ENCODE measurements at regions not wholly inside any gene's neighbourhood (a gene's known extent, or its start where the extent isn't known, plus 50 kb on each side); places are given as distances from the start of the nearest gene placed in this dataset.

GRCh38 chr14:97268097-97268496 lies 470.9 kb downstream of the VRK1 start:
- TF ChIP-seq YY1 (IDR thresholded peaks at IDR 0.05; ENCODE audit: insufficient read depth, insufficient read length) (no peak), ZNF274 (IDR thresholded peaks at IDR 0.05; ENCODE audit: low read depth, low read length) (no peak), SUZ12 (IDR thresholded peaks at IDR 0.05; ENCODE audit: extremely low read depth, insufficient read depth, insufficient read length) (no peak)
- H3K27me3 ChIP-seq (ENCODE audit: insufficient read depth, insufficient read length) = no peaks in the 10 kb centered on the region
- no peaks in the 10 kb centered on the region for H3K9me3 ChIP-seq (ENCODE audit: insufficient read depth, low read length)
- H3K36me3 ChIP-seq (ENCODE audit: insufficient read depth, insufficient read length, low read length) = no peaks in the 10 kb centered on the region
- H3K4me1 ChIP-seq (ENCODE audit: insufficient read depth, insufficient read length) = no peaks in the 10 kb centered on the region
- H3K9ac ChIP-seq (ENCODE audit: insufficient read length, low read depth) = no peak overlapping the region
- no peak for DNase-seq (ENCODE audit: low read depth, low spot score)
- H3K4me3 ChIP-seq (ENCODE audit: insufficient read length, low read depth) = no peak overlapping the region

DNA sequence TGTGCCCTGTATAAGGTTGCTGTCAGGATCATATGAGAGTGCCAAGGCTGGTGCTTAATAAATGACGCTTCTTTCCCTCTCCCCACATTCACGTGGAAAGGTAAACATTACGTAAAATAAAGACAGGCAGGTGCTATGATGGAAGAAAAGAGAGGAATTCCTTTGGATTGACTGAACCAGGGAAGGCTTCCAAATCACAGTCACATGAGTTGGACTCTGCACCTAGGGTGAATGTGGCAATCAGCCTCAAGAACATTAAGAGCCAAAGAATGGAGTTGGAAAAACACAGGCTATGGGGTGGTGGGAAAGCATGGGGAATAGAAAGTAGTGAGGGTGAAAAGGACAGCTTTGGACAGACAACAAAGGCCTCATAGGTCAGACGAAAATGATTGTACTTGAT lies 473.1 kb downstream of the VRK1 start:
- no peaks in the 10 kb centered on the region for H3K4me1 ChIP-seq (ENCODE audit: insufficient read depth, insufficient read length)
- H3K9me3 ChIP-seq (ENCODE audit: insufficient read depth, low read length) = no peaks in the 10 kb centered on the region
- no peak overlapping the region for H3K4me3 ChIP-seq (ENCODE audit: insufficient read length, low read depth)
- H3K36me3 ChIP-seq (ENCODE audit: insufficient read depth, insufficient read length, low read length) = no peaks in the 10 kb centered on the region
- no peak for TF ChIP-seq YY1 (IDR thresholded peaks at IDR 0.05; ENCODE audit: insufficient read depth, insufficient read length)
- TF ChIP-seq ZNF274 (IDR thresholded peaks at IDR 0.05; ENCODE audit: low read depth, low read length) = no peak
- no peak for TF ChIP-seq SUZ12 (IDR thresholded peaks at IDR 0.05; ENCODE audit: extremely low read depth, insufficient read depth, insufficient read length)
- H3K27me3 ChIP-seq (ENCODE audit: insufficient read depth, insufficient read length) = no peaks in the 10 kb centered on the region
- no peak for DNase-seq (ENCODE audit: low read depth, low spot score)
- H3K9ac ChIP-seq (ENCODE audit: insufficient read length, low read depth) = no peak overlapping the region

- Histone ChIP-seq H3K36me3 (ENCODE audit: insufficient read depth, insufficient read length, low read length) (no peaks in the 10 kb centered on the region), H3K4me3 (ENCODE audit: insufficient read length, low read depth) (no peak overlapping the region), H3K9ac (ENCODE audit: insufficient read length, low read depth) (no peak overlapping the region), H3K4me1 (ENCODE audit: insufficient read depth, insufficient read length) (no peaks in the 10 kb centered on the region), H3K27me3 (ENCODE audit: insufficient read depth, insufficient read length) (no peaks in the 10 kb centered on the region), H3K9me3 (ENCODE audit: insufficient read depth, low read length) (no peaks in the 10 kb centered on the region)
- TF ChIP-seq SUZ12 (IDR thresholded peaks at IDR 0.05; ENCODE audit: extremely low read depth, insufficient read depth, insufficient read length) (no peak), YY1 (IDR thresholded peaks at IDR 0.05; ENCODE audit: insufficient read depth, insufficient read length) (no peak), ZNF274 (IDR thresholded peaks at IDR 0.05; ENCODE audit: low read depth, low read length) (no peak)
- no peak for DNase-seq (ENCODE audit: low read depth, low spot score)
Measured at GRCh38 chr14:97271451-97271960, 474.3 kb downstream of the VRK1 start.

DNA sequence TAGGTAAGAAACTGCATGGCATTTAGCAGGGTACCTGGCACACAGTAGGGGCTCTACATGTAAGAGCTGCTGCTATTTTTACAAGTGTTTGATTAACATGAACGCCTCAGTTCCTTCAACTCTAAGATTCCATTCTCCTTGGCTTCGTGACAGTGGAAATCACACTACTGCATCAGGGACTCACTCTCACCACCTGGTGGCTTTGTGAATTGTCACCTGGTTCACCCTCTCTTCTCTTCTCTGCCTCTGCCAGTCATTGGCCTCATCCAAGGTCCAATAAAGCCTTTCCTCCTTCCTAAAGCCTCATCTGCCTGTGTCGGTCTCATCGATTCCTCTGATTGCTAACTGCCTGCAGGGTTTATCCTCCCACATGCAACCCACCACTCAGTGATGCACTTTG lies 476.4 kb downstream of the VRK1 start:
- H3K4me1 ChIP-seq (ENCODE audit: insufficient read depth, insufficient read length) = no peaks in the 10 kb centered on the region
- no peak overlapping the region for H3K9ac ChIP-seq (ENCODE audit: insufficient read length, low read depth)
- no peaks in the 10 kb centered on the region for H3K36me3 ChIP-seq (ENCODE audit: insufficient read depth, insufficient read length, low read length)
- no peaks in the 10 kb centered on the region for H3K27me3 ChIP-seq (ENCODE audit: insufficient read depth, insufficient read length)
- TF ChIP-seq SUZ12 (IDR thresholded peaks at IDR 0.05; ENCODE audit: extremely low read depth, insufficient read depth, insufficient read length) = no peak
- no peaks in the 10 kb centered on the region for H3K9me3 ChIP-seq (ENCODE audit: insufficient read depth, low read length)
- no peak for DNase-seq (ENCODE audit: low read depth, low spot score)
- H3K4me3 ChIP-seq (ENCODE audit: insufficient read length, low read depth) = no peak overlapping the region

GRCh38 chr14:97274626-97275025 lies 477.4 kb downstream of the VRK1 start:
- Histone ChIP-seq H3K9ac (ENCODE audit: insufficient read length, low read depth) (no peak overlapping the region), H3K4me3 (ENCODE audit: insufficient read length, low read depth) (no peak overlapping the region), H3K9me3 (ENCODE audit: insufficient read depth, low read length) (no peaks in the 10 kb centered on the region), H3K36me3 (ENCODE audit: insufficient read depth, insufficient read length, low read length) (no peaks in the 10 kb centered on the region), H3K4me1 (ENCODE audit: insufficient read depth, insufficient read length) (no peaks in the 10 kb centered on the region), H3K27me3 (ENCODE audit: insufficient read depth, insufficient read length) (no peaks in the 10 kb centered on the region)
- no peak for DNase-seq (ENCODE audit: low read depth, low spot score)
- TF ChIP-seq SUZ12 (IDR thresholded peaks at IDR 0.05; ENCODE audit: extremely low read depth, insufficient read depth, insufficient read length) = no peak
- TF ChIP-seq YY1 (IDR thresholded peaks at IDR 0.05; ENCODE audit: insufficient read depth, insufficient read length) = no peak

- Histone ChIP-seq H3K36me3 (ENCODE audit: insufficient read depth, insufficient read length, low read length) (no peaks in the 10 kb centered on the region), H3K27me3 (ENCODE audit: insufficient read depth, insufficient read length) (no peaks in the 10 kb centered on the region), H3K9me3 (ENCODE audit: insufficient read depth, low read length) (no peaks in the 10 kb centered on the region), H3K4me1 (ENCODE audit: insufficient read depth, insufficient read length) (no peaks in the 10 kb centered on the region), H3K9ac (ENCODE audit: insufficient read length, low read depth) (no peak overlapping the region), H3K4me3 (ENCODE audit: insufficient read length, low read depth) (no peak overlapping the region)
- DNase-seq (ENCODE audit: low read depth, low spot score) = no peak
- TF ChIP-seq YY1 (IDR thresholded peaks at IDR 0.05; ENCODE audit: insufficient read depth, insufficient read length) (no peak), ZNF274 (IDR thresholded peaks at IDR 0.05; ENCODE audit: low read depth, low read length) (no peak), SUZ12 (IDR thresholded peaks at IDR 0.05; ENCODE audit: extremely low read depth, insufficient read depth, insufficient read length) (no peak)
Measured at GRCh38 chr14:97275276-97275675, 478.1 kb downstream of the VRK1 start.

DNA sequence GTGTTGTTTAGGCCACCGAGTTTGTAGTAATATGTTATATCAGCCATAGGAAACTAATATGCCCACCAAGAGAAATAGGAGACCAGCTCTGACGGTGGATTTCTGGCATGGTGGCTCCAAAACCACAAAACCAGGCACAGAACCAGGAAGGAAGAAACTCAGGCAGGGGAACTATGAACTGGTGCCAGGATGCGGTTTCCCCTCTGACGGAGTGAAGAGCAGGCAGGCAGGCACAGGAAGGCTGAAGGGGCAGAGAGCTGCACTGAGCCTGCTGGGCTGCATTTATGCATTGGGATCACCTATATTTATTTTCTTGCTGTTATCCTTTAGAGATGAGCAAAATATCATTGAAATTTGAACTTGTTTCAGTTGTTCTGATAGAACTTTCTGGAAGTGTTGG lies 479.4 kb downstream of the VRK1 start:
- Histone ChIP-seq H3K9me3 (ENCODE audit: insufficient read depth, low read length) (no peaks in the 10 kb centered on the region), H3K4me3 (ENCODE audit: insufficient read length, low read depth) (no peak overlapping the region), H3K4me1 (ENCODE audit: insufficient read depth, insufficient read length) (no peaks in the 10 kb centered on the region), H3K9ac (ENCODE audit: insufficient read length, low read depth) (no peak overlapping the region), H3K36me3 (ENCODE audit: insufficient read depth, insufficient read length, low read length) (no peaks in the 10 kb centered on the region), H3K27me3 (ENCODE audit: insufficient read depth, insufficient read length) (no peaks in the 10 kb centered on the region)
- no peak for DNase-seq (ENCODE audit: low read depth, low spot score)
- TF ChIP-seq ZNF274 (IDR thresholded peaks at IDR 0.05; ENCODE audit: low read depth, low read length) (no peak), YY1 (IDR thresholded peaks at IDR 0.05; ENCODE audit: insufficient read depth, insufficient read length) (no peak), SUZ12 (IDR thresholded peaks at IDR 0.05; ENCODE audit: extremely low read depth, insufficient read depth, insufficient read length) (no peak)

GRCh38 chr14:97277711-97278110 lies 480.5 kb downstream of the VRK1 start:
- Histone ChIP-seq H3K9ac (ENCODE audit: insufficient read length, low read depth) (no peak overlapping the region), H3K4me3 (ENCODE audit: insufficient read length, low read depth) (no peak overlapping the region), H3K9me3 (ENCODE audit: insufficient read depth, low read length) (no peaks in the 10 kb centered on the region), H3K27me3 (ENCODE audit: insufficient read depth, insufficient read length) (no peaks in the 10 kb centered on the region), H3K4me1 (ENCODE audit: insufficient read depth, insufficient read length) (no peaks in the 10 kb centered on the region), H3K36me3 (ENCODE audit: insufficient read depth, insufficient read length, low read length) (no peaks in the 10 kb centered on the region)
- peak; percentile 30 for DNase-seq (ENCODE audit: low read depth, low spot score)
- no peak for TF ChIP-seq YY1 (IDR thresholded peaks at IDR 0.05; ENCODE audit: insufficient read depth, insufficient read length)
- TF ChIP-seq ZNF274 (IDR thresholded peaks at IDR 0.05; ENCODE audit: low read depth, low read length) = no peak
- no peak for TF ChIP-seq SUZ12 (IDR thresholded peaks at IDR 0.05; ENCODE audit: extremely low read depth, insufficient read depth, insufficient read length)
